ENCODE measurements at regions not wholly inside any gene's neighbourhood (a gene's known extent, or its start where the extent isn't known, plus 50 kb on each side); places are given as distances from the start of the nearest gene placed in this dataset.

GRCh38 chr4:111618908-111619307, 526.3 kb upstream of the FAM241A start:
- Histone ChIP-seq H3K9ac (ENCODE audit: low read depth, low read length) (no peak overlapping the region), H3K36me3 (ENCODE audit: control insufficient read depth, insufficient read depth, low read length) (no peaks in the 10 kb centered on the region), H3K9me3 (ENCODE audit: control insufficient read depth, insufficient read depth, low read length) (no peaks in the 10 kb centered on the region), H3K4me1 (ENCODE audit: control insufficient read depth, insufficient read depth, low read length) (no peaks in the 10 kb centered on the region), H3K27ac (ENCODE audit: low read depth, low read length) (no peak overlapping the region), H3K27me3 (ENCODE audit: control insufficient read depth, insufficient read depth, low read length) (no peaks in the 10 kb centered on the region), H3K4me3 (ENCODE audit: low read depth, low read length) (no peak overlapping the region)

GRCh38 chr4:111628437-111628836, 516.8 kb upstream of the FAM241A start:
- Histone ChIP-seq H3K36me3 (ENCODE audit: control insufficient read depth, insufficient read depth, low read length) (no peaks in the 10 kb centered on the region), H3K27me3 (ENCODE audit: control insufficient read depth, insufficient read depth, low read length) (no peaks in the 10 kb centered on the region), H3K4me1 (ENCODE audit: control insufficient read depth, insufficient read depth, low read length) (0 out of 2 replicates have a peak, but pooled peaks cover 4% of the 10 kb centered on the region), H3K4me3 (ENCODE audit: low read depth, low read length) (no peak overlapping the region), H3K27ac (ENCODE audit: low read depth, low read length) (no peak overlapping the region), H3K9ac (ENCODE audit: low read depth, low read length) (no peak overlapping the region), H3K9me3 (ENCODE audit: control insufficient read depth, insufficient read depth, low read length) (no peaks in the 10 kb centered on the region)

DNA sequence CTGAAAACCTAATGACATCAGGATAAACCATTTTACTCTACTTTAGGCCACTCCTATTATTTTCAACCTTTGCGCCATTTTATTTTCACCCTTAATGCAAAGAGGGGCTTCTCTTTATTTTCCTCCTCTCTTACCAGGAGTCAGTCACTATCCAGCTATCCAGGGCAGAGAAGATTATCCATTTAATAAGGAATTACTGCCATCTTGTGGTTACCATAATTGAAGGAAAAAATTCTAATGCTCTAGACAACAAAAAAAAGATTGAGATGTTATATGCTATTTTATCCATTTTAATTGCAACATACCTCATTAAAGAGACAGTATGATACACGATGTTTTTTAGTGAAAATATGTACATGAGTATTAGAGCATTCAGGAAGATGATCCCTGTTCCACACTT, 514.5 kb upstream of the FAM241A start:
- Histone ChIP-seq H3K36me3 (ENCODE audit: control insufficient read depth, insufficient read depth, low read length) (no peaks in the 10 kb centered on the region), H3K27ac (ENCODE audit: low read depth, low read length) (no peak overlapping the region), H3K4me1 (ENCODE audit: control insufficient read depth, insufficient read depth, low read length) (0 out of 2 replicates have a peak, but pooled peaks cover 4% of the 10 kb centered on the region), H3K4me3 (ENCODE audit: low read depth, low read length) (no peak overlapping the region), H3K27me3 (ENCODE audit: control insufficient read depth, insufficient read depth, low read length) (no peaks in the 10 kb centered on the region), H3K9ac (ENCODE audit: low read depth, low read length) (no peak overlapping the region), H3K9me3 (ENCODE audit: control insufficient read depth, insufficient read depth, low read length) (no peaks in the 10 kb centered on the region)

GRCh38 chr4:111631215-111631999, 513.8 kb upstream of the FAM241A start:
- Histone ChIP-seq H3K36me3 (ENCODE audit: control insufficient read depth, insufficient read depth, low read length) (no peaks in the 10 kb centered on the region), H3K4me3 (ENCODE audit: low read depth, low read length) (no peak overlapping the region)

DNA sequence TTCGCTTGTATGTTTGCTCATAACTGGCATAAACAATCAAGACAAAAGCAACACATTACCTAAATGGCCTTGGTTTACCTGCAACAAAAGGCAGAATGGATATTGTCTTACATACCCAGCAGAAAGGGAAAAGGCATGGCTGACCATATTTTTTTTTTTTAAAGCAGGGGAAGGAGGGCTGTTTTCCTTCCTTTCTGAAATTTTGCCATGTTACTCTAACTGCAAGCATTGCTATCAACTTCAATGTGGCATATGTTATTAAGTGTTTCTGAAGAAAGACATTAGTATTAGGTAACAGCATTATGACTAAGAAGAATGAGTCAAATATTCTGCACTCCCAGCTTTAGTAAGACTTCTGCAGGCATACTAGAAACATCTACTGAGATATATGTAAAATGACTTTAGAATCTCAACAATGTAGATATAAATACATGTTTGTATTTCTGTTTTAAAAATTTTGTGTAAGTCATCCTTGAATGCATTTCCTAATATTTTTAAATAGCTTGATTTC, 512.6 kb upstream of the FAM241A start:
- Histone ChIP-seq H3K9ac (ENCODE audit: low read depth, low read length) (no peak overlapping the region), H3K9me3 (ENCODE audit: control insufficient read depth, insufficient read depth, low read length) (no peaks in the 10 kb centered on the region), H3K36me3 (ENCODE audit: control insufficient read depth, insufficient read depth, low read length) (no peaks in the 10 kb centered on the region), H3K4me1 (ENCODE audit: control insufficient read depth, insufficient read depth, low read length) (0 out of 2 replicates have a peak, but pooled peaks cover 4% of the 10 kb centered on the region), H3K27ac (ENCODE audit: low read depth, low read length) (no peak overlapping the region), H3K27me3 (ENCODE audit: control insufficient read depth, insufficient read depth, low read length) (no peaks in the 10 kb centered on the region), H3K4me3 (ENCODE audit: low read depth, low read length) (no peak overlapping the region)

More at GRCh38 chr4:111631215-111631999, 513.8 kb upstream of the FAM241A start:
- Histone ChIP-seq H3K27me3 (ENCODE audit: control insufficient read depth, insufficient read depth, low read length) (no peaks in the 10 kb centered on the region), H3K4me1 (ENCODE audit: control insufficient read depth, insufficient read depth, low read length) (0 out of 2 replicates have a peak, but pooled peaks cover 4% of the 10 kb centered on the region), H3K27ac (ENCODE audit: low read depth, low read length) (no peak overlapping the region), H3K9ac (ENCODE audit: low read depth, low read length) (no peak overlapping the region), H3K9me3 (ENCODE audit: control insufficient read depth, insufficient read depth, low read length) (no peaks in the 10 kb centered on the region)

DNA sequence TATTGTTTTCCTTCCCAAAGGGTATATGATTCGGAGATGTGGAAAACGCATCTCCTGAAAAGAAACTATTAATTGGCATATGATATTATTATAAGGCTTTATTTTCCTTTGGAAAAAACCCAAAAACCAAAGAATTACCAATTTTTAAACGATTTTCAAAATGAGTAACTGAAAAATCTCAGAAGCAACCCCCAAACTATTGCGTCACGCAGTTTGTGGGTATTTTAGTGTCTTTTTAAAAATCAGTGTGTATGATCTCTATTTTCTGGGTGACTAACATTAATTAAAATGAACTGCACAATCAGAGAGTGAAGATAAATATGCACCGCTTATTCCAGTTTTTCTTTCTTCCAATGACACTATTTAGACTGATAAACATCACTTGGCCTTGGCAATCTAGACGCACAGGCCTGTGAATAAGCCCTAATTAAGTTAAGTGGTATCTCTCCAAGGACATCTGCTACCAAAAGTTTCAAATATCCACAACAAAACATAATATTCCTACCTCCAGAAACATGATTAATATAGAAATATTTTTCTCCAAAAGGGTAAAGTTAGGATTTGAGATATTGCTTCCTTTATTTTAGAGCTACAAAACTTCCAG, 511.5 kb upstream of the FAM241A start:
- Histone ChIP-seq H3K36me3 (ENCODE audit: control insufficient read depth, insufficient read depth, low read length) (no peaks in the 10 kb centered on the region), H3K9me3 (ENCODE audit: control insufficient read depth, insufficient read depth, low read length) (no peaks in the 10 kb centered on the region), H3K27me3 (ENCODE audit: control insufficient read depth, insufficient read depth, low read length) (no peaks in the 10 kb centered on the region), H3K9ac (ENCODE audit: low read depth, low read length) (no peak overlapping the region), H3K27ac (ENCODE audit: low read depth, low read length) (no peak overlapping the region), H3K4me1 (ENCODE audit: control insufficient read depth, insufficient read depth, low read length) (0 out of 2 replicates have a peak, but pooled peaks cover 4% of the 10 kb centered on the region), H3K4me3 (ENCODE audit: low read depth, low read length) (no peak overlapping the region)

- no peak overlapping the region for H3K9ac ChIP-seq (ENCODE audit: low read depth, low read length)
- 0 out of 2 replicates have a peak, but pooled peaks cover 4% of the 10 kb centered on the region for H3K4me1 ChIP-seq (ENCODE audit: control insufficient read depth, insufficient read depth, low read length)
- no peaks in the 10 kb centered on the region for H3K27me3 ChIP-seq (ENCODE audit: control insufficient read depth, insufficient read depth, low read length)
- no peaks in the 10 kb centered on the region for H3K36me3 ChIP-seq (ENCODE audit: control insufficient read depth, insufficient read depth, low read length)
- H3K27ac ChIP-seq (ENCODE audit: low read depth, low read length): no peak overlapping the region
- no peaks in the 10 kb centered on the region for H3K9me3 ChIP-seq (ENCODE audit: control insufficient read depth, insufficient read depth, low read length)
- H3K4me3 ChIP-seq (ENCODE audit: low read depth, low read length): no peak overlapping the region
Measured at GRCh38 chr4:111635646-111636045, 509.6 kb upstream of the FAM241A start.

DNA sequence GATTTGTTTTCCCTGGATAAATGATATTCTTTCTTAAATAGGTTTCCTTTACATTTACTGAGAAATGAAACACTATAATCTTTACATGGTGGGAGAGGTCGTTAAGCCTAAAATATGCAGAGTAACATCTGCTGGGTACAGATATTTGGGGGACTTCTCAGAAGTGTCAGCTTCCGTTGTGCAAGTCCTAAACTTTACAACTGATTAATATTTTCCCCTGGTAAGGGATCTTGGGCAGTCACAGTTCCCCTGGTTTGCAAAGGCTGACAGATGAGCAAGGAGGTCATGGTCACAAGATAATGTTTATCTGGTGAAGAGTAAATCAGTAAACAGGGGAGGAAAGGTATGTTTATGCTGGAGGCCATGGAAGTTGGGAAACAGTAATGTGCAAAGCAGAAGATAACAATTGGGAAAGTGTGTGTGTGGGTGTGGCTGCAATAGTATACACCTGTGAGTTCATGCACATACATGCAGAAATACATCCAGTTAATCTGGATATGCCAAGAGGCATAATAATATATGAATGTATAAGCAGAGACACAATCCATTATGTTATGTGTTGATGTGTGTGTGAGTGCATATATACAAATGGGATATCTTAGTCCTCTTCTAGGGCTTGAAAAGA, 508.2 kb upstream of the FAM241A start:
- H3K36me3 ChIP-seq (ENCODE audit: control insufficient read depth, insufficient read depth, low read length): no peaks in the 10 kb centered on the region
- H3K27ac ChIP-seq (ENCODE audit: low read depth, low read length): no peak overlapping the region
- no peak overlapping the region for H3K4me3 ChIP-seq (ENCODE audit: low read depth, low read length)
- no peak overlapping the region for H3K9ac ChIP-seq (ENCODE audit: low read depth, low read length)
- no peaks in the 10 kb centered on the region for H3K27me3 ChIP-seq (ENCODE audit: control insufficient read depth, insufficient read depth, low read length)
- no peaks in the 10 kb centered on the region for H3K9me3 ChIP-seq (ENCODE audit: control insufficient read depth, insufficient read depth, low read length)
- H3K4me1 ChIP-seq (ENCODE audit: control insufficient read depth, insufficient read depth, low read length): 0 out of 2 replicates have a peak, but pooled peaks cover 4% of the 10 kb centered on the region

DNA sequence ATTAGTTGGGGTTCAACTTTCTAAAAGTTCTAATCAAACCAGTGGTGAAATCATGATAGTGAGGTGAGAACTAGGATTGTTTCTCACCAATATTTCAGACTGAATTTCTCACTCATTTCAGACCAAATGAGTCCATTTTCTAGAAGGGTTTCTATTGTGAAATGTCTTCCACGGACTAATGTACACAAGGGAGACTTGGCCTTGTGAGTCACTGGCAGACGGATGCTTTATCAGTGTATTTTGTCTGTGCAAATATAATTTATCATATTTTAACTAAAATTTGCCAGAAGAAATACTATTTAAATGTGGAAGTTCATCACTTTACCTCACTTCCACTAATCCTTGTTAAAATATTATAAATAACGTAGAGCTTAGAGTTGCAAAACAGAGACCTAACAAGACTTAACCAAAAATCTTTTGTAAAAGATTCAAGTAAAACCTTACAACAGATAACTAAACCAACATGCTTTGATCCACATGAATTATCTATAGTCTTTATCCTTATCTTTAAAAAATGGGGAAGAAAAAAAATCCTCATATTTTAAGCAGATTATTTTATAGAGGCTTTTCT, 506.0 kb upstream of the FAM241A start:
- Histone ChIP-seq H3K36me3 (ENCODE audit: control insufficient read depth, insufficient read depth, low read length) (no peaks in the 10 kb centered on the region), H3K9me3 (ENCODE audit: control insufficient read depth, insufficient read depth, low read length) (no peaks in the 10 kb centered on the region), H3K27me3 (ENCODE audit: control insufficient read depth, insufficient read depth, low read length) (no peaks in the 10 kb centered on the region), H3K9ac (ENCODE audit: low read depth, low read length) (no peak overlapping the region), H3K4me3 (ENCODE audit: low read depth, low read length) (no peak overlapping the region), H3K27ac (ENCODE audit: low read depth, low read length) (no peak overlapping the region), H3K4me1 (ENCODE audit: control insufficient read depth, insufficient read depth, low read length) (no peaks in the 10 kb centered on the region)

- Histone ChIP-seq H3K27ac (ENCODE audit: low read depth, low read length) (no peak overlapping the region), H3K4me3 (ENCODE audit: low read depth, low read length) (no peak overlapping the region), H3K27me3 (ENCODE audit: control insufficient read depth, insufficient read depth, low read length) (no peaks in the 10 kb centered on the region)
Measured at GRCh38 chr4:111639876-111640275, 505.4 kb upstream of the FAM241A start.

More at GRCh38 chr4:111639876-111640275, 505.4 kb upstream of the FAM241A start:
- Histone ChIP-seq H3K4me1 (ENCODE audit: control insufficient read depth, insufficient read depth, low read length) (no peaks in the 10 kb centered on the region), H3K36me3 (ENCODE audit: control insufficient read depth, insufficient read depth, low read length) (no peaks in the 10 kb centered on the region), H3K9me3 (ENCODE audit: control insufficient read depth, insufficient read depth, low read length) (no peaks in the 10 kb centered on the region), H3K9ac (ENCODE audit: low read depth, low read length) (no peak overlapping the region)

Measured in HUES48 (cell line).